Right lobe of liver (tissue), 6 donors: ENCODE measurements at regions not wholly inside any gene's neighbourhood (a gene's known extent, or its start where the extent isn't known, plus 50 kb on each side); places are given as distances from the start of the nearest gene placed in this dataset.

Experiments
- ATAC-seq, 4 donors: fragments of 200-7000 bp; cut with Tn5 transposase; one replicate each; pipeline ENCODE4 v1.9.1; 2020; ENCODE audit warnings: mild to moderate bottlenecking in 4 of 4, moderate library complexity in 4 of 4
- DNase-seq, 3 donors: peaks; one replicate each; pipeline ENCODE4 v3.0.0-alpha.2; 2020
- H3K27ac ChIP-seq, 3 donors: fragments of 200-600 bp; one replicate each; pipeline ENCODE4 v1.8.0; 2022
- H3K27me3 ChIP-seq, 2 donors: fragments of 200-600 bp; one replicate each; pipeline ENCODE4 v1.8.0; 2022
- H3K36me3 ChIP-seq, 4 donors: fragments of 200-600 bp; sonication (generic) in 1 of 4; one replicate each; pipeline versions ENCODE4 v1.5.1 to v1.8.0; 2017 to 2022; ENCODE audit warnings: control low read depth in 1 of 4
- H3K4me1 ChIP-seq, 4 donors: fragments of 200-600 bp; sonication (generic) in 1 of 4; one replicate each; pipeline versions ENCODE4 v1.5.1 to v1.8.0; 2017 to 2022; ENCODE audit warnings: control low read depth in 1 of 4
- H3K4me3 ChIP-seq, 3 donors: fragments of 200-600 bp; one replicate each; pipeline ENCODE4 v1.8.0; 2022
- H3K9me3 ChIP-seq, 4 donors: fragments of 200-600 bp; sonication (generic) in 1 of 4; one replicate each; pipeline versions ENCODE4 v1.5.1 to v1.8.0; 2017 to 2022; ENCODE audit warnings: control low read depth in 1 of 4
- POLR2A ChIP-seq: fragments of 450-650 bp; IDR thresholded peaks from one replicate; pipeline ENCODE4 v1.6.1; 2017; ENCODE audit warnings: antibody characterized with exemption, mild to moderate bottlenecking
- WGBS: methylation state at CpG from one replicate; pipeline ENCODE4 v1.1.6; 2018; ENCODE audit warnings: low coverage, low lambda C conversion rate; ENCODE audit not compliant: insufficient coverage; ENCODE audit errors: missing lambda C conversion rate; 5-methylcytosine and 5-hydroxymethylcytosine counted together
- intact Hi-C, 2 donors: fragments of 100-400 bp; cut with DNase I; formaldehyde crosslinking; loops; one replicate each; pipeline versions ENCODE4 v1.11.2 to v1.14.1; 2022
- TF ChIP-seq, protein P1 (sequence below), 4 donors: fragments of 200-600 bp in 3 of 4; fragments of 450-650 bp in 1 of 4; IDR thresholded peaks; one replicate each; pipeline versions ENCODE4 v1.5.1 to v1.8.0; 2016 to 2022; ENCODE audit warnings: antibody characterized with exemption in 4 of 4, mild to moderate bottlenecking in 2 of 4
- donor health status: DM: no; HTN: yes; CAD: no.
- donor health status: DM: no; HTN: no; CAD: no.
- donor health status: DM: no; HTN: no; CAD: no.
- donor health status: DM: no; HTN: yes; CAD: no.
- donor health status: DM: no; HTN: yes; CAD: no.

DNA sequence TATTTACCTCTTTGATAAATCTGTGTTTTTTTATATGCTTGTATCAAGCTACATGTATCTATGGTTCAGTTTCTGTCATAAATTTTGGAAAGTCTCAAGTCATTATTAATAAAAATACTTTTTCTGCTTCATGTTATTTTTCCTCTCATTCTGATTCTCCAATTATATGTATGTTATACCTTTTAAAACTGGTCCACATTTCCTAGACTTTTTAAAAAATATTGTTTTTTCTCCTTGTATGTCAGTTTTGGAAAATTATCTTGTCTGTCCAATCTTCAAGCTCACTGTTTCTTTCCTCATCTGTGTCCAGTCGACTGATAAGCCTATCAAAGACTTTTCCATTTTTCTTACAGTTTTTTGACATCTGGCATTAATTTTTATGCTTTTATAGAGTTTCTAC lies 253.4 kb downstream of the ASXL3 start:
- H3K27me3 ChIP-seq: no peaks in the 10 kb centered on the region
- intact Hi-C loops: no loop called here
- DNase-seq: no peak
- ATAC-seq: no peak
- WGBS: 19% methylated on average over 1 of the region's 1 CpG
- TF ChIP-seq, protein P1, sequence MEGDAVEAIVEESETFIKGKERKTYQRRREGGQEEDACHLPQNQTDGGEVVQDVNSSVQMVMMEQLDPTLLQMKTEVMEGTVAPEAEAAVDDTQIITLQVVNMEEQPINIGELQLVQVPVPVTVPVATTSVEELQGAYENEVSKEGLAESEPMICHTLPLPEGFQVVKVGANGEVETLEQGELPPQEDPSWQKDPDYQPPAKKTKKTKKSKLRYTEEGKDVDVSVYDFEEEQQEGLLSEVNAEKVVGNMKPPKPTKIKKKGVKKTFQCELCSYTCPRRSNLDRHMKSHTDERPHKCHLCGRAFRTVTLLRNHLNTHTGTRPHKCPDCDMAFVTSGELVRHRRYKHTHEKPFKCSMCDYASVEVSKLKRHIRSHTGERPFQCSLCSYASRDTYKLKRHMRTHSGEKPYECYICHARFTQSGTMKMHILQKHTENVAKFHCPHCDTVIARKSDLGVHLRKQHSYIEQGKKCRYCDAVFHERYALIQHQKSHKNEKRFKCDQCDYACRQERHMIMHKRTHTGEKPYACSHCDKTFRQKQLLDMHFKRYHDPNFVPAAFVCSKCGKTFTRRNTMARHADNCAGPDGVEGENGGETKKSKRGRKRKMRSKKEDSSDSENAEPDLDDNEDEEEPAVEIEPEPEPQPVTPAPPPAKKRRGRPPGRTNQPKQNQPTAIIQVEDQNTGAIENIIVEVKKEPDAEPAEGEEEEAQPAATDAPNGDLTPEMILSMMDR (IDR thresholded peaks at IDR 0.05): no peak
- TF ChIP-seq POLR2A: no peak
- H3K27ac ChIP-seq: no peak overlapping the region
- H3K9me3 ChIP-seq: no peaks in the 10 kb centered on the region
- H3K4me1 ChIP-seq: no peaks in the 10 kb centered on the region
- no peaks in the 10 kb centered on the region for H3K36me3 ChIP-seq
- no peak overlapping the region for H3K4me3 ChIP-seq

DNA sequence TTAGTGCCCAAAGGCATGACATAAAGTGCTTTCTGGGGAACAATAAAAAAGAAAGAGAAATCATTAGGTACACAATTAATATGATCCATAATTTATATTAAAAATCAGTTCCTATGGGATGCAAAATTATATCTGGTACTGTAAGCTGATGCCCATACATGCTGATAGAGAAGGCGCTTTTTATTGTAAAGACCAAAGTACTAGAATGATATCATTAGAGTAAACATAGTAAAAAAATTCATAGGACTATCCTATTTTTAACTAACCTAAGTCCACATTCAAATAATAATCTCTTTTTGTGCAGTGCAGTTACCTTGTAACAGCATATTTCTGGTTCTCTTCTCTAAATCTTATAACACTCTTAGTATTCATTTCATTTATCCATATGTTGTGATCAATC lies 252.2 kb downstream of the ASXL3 start:
- no peak overlapping the region for H3K27ac ChIP-seq
- H3K4me3 ChIP-seq: no peak overlapping the region
- H3K27me3 ChIP-seq: no peaks in the 10 kb centered on the region
- no peaks in the 10 kb centered on the region for H3K36me3 ChIP-seq
- no peaks in the 10 kb centered on the region for H3K9me3 ChIP-seq
- no peak for DNase-seq
- intact Hi-C loops: no loop called here
- WGBS: 83% methylated on average over 1 of the region's 1 CpG
- no peak for ATAC-seq
- no peaks in the 10 kb centered on the region for H3K4me1 ChIP-seq
- TF ChIP-seq, protein P1 (IDR thresholded peaks at IDR 0.05): no peak
- TF ChIP-seq POLR2A: no peak

DNA sequence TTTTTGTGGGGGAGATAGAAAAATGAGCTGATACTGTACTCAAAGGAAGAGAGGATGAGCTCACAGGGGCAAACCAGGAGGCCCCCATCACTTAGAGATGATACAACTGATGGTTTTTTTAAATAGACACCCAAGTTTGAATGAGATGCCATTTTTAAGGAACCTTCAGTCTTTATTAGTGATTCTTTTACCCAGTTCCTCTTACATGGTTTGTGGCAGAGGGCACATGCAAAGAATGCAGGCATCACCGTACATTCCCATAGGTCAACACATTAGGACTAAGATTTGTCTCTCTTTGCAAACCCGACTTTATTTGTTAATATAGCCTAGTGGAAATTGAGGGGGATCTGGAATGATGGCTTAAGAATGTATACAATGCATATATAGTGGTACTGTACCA lies 250.9 kb downstream of the ASXL3 start:
- 48% methylated on average over 2 of the region's 2 CpGs for WGBS
- Histone ChIP-seq H3K27ac (no peak overlapping the region), H3K36me3 (no peaks in the 10 kb centered on the region), H3K4me3 (no peak overlapping the region), H3K9me3 (no peaks in the 10 kb centered on the region), H3K4me1 (no peaks in the 10 kb centered on the region), H3K27me3 (no peaks in the 10 kb centered on the region)
- no peak for ATAC-seq
- DNase-seq: no peak
- TF ChIP-seq POLR2A: no peak
- TF ChIP-seq, protein P1 (IDR thresholded peaks at IDR 0.05): no peak
- intact Hi-C loops: no loop called here

GRCh38 chr18:33826151-33826550 lies 248.1 kb downstream of the ASXL3 start:
- intact Hi-C loops: no loop called here
- ATAC-seq (no peak), DNase-seq (no peak)
- H3K4me1 ChIP-seq: no peaks in the 10 kb centered on the region
- no peaks in the 10 kb centered on the region for H3K36me3 ChIP-seq
- H3K27ac ChIP-seq: no peak overlapping the region
- no peaks in the 10 kb centered on the region for H3K9me3 ChIP-seq
- 68% methylated on average over 4 of the region's 4 CpGs for WGBS
- no peak for TF ChIP-seq POLR2A
- TF ChIP-seq, protein P1 (IDR thresholded peaks at IDR 0.05): no peak
- H3K4me3 ChIP-seq: no peak overlapping the region
- no peaks in the 10 kb centered on the region for H3K27me3 ChIP-seq

- TF ChIP-seq POLR2A: no peak
- TF ChIP-seq, protein P1 (IDR thresholded peaks at IDR 0.05): no peak
- 81% methylated on average over 1 of the region's 1 CpG for WGBS
- no peak for DNase-seq
- Histone ChIP-seq H3K9me3 (no peaks in the 10 kb centered on the region), H3K4me3 (no peak overlapping the region), H3K36me3 (no peaks in the 10 kb centered on the region), H3K27me3 (no peaks in the 10 kb centered on the region), H3K27ac (no peak overlapping the region), H3K4me1 (no peaks in the 10 kb centered on the region)
- intact Hi-C loops: no loop called here
- peak in 1 of 4 donors; percentile 73 for ATAC-seq
Observed at GRCh38 chr18:33821503-33821902, 243.5 kb downstream of the ASXL3 start.
